GM12878 (cell line): ENCODE measurements at regions not wholly inside any gene's neighbourhood (a gene's known extent, or its start where the extent isn't known, plus 50 kb on each side); places are given as distances from the start of the nearest gene placed in this dataset.

Source experiments
- ATAC-seq: fragments of 200-7000 bp; cut with Tn5 transposase; 3 replicates; pipeline ENCODE4 v1.9.1; 2020; ENCODE audit warnings: mild to moderate bottlenecking, moderate library complexity
- BruUV-seq: library from RNA; stranded (reverse); fragments of 400-500 nt; replicated peaks from 2 replicates; lab custom pipeline; 2021; lab: Mats Ljungman, UMichigan
- CTCF ChIA-PET: fragments of 300-600 bp; sonication (Branson Sonifier 250); formaldehyde crosslinking; extraction: SDS; loops from one replicate; lab custom pipeline; 2021; ENCODE audit warnings: inconsistent platforms; lab: Yijun Ruan, JAX
- POLR2A ChIA-PET: fragments of 350-600 bp; formaldehyde crosslinking; extraction: SDS; loops from one replicate; lab custom pipeline; 2021; ENCODE audit warnings: inconsistent platforms; lab: Charles Lee
- RAD21 ChIA-PET: fragments of 300-600 bp; sonication (Branson Sonifier 250); formaldehyde crosslinking; loops from one replicate; lab custom pipeline; 2023; ENCODE audit warnings: antibody characterized with exemption; ENCODE audit not compliant: unreplicated experiment; lab: Charles Lee
- SMC1A ChIA-PET: fragments of 300-600 bp; sonication (Branson Sonifier 250); formaldehyde crosslinking; loops from one replicate; lab custom pipeline; 2023; ENCODE audit not compliant: unreplicated experiment, uncharacterized antibody; lab: Charles Lee
- DNase-seq: peaks from one replicate; pipeline ENCODE4 v3.0.0-alpha.2; 2011; ENCODE audit warnings: low read depth, low spot score
- FAIRE-seq: peaks from 3 replicates; lab custom pipeline; 2011; peaks lifted over from hg19 to GRCh38; lab: Jason Lieb, UNC
- H2AFZ ChIP-seq: 2 replicates; pipeline ENCODE4 v1.6.0; 2011; ENCODE audit warnings: low read depth, low read length, control low read depth; ENCODE audit not compliant: control insufficient read depth
- H3K27ac ChIP-seq: 2 replicates; pipeline ENCODE4 v1.5.1; 2011; ENCODE audit warnings: control low read depth; ENCODE audit not compliant: control insufficient read depth, insufficient read depth
- H3K27me3 ChIP-seq, 2 experiments: replicated peaks in 1 of 2; 2 replicates each; pipeline versions ENCODE4 v1.6.0 to v1.6.1; 2011; ENCODE audit warnings: low read length in 1 of 2; ENCODE audit not compliant: control insufficient read depth in 2 of 2, insufficient read depth in 2 of 2
- H3K36me3 ChIP-seq, 2 experiments: 2 replicates each; pipeline ENCODE4 v1.5.1; 2011; ENCODE audit warnings: low read length in 1 of 2; ENCODE audit not compliant: control insufficient read depth in 2 of 2, insufficient read depth in 2 of 2
- H3K4me1 ChIP-seq: 2 replicates; pipeline ENCODE4 v1.6.1; 2011; ENCODE audit warnings: mild to moderate bottlenecking, low read length, moderate library complexity, mixed read lengths; ENCODE audit not compliant: control insufficient read depth, insufficient read depth
- H3K4me2 ChIP-seq: 2 replicates; pipeline ENCODE4 v1.6.0; 2011; ENCODE audit warnings: control low read depth; ENCODE audit not compliant: control insufficient read depth, insufficient read depth
- H3K4me3 ChIP-seq: fragments of 200-600 bp; sonication (generic); 2 replicates; pipeline ENCODE4 v1.5.1; 2016
- H3K79me2 ChIP-seq: 2 replicates; pipeline ENCODE4 v1.6.0; 2011; ENCODE audit warnings: low read length; ENCODE audit not compliant: control insufficient read depth, insufficient read depth
- H3K9ac ChIP-seq: 2 replicates; pipeline ENCODE4 v1.8.0; 2011; ENCODE audit warnings: low read length, control low read depth, mixed read lengths; ENCODE audit not compliant: control insufficient read depth, insufficient read depth
- H3K9me3 ChIP-seq: replicated peaks from 3 replicates; pipeline ENCODE4 v1.5.1; 2011; ENCODE audit warnings: mild to moderate bottlenecking, low read length; ENCODE audit not compliant: control insufficient read depth, insufficient read depth
- H4K20me1 ChIP-seq: 2 replicates; pipeline ENCODE4 v1.6.0; 2011; ENCODE audit not compliant: control insufficient read depth, insufficient read depth
- CEBPZ ChIP-seq: fragments of 150-350 bp; IDR thresholded peaks from 2 replicates; pipeline ENCODE4 v1.6.1; 2016; ENCODE audit warnings: low read depth, low read length
- HDGF ChIP-seq: fragments of 450-650 bp; IDR thresholded peaks from 2 replicates; pipeline ENCODE4 v1.6.1; 2016; ENCODE audit warnings: antibody characterized with exemption
- MTA3 ChIP-seq: IDR thresholded peaks from 2 replicates; pipeline ENCODE4 v1.6.1; 2012; ENCODE audit warnings: low read length, inconsistent platforms, borderline replicate concordance
- NR2C1 ChIP-seq: fragments of 450-650 bp; IDR thresholded peaks from 2 replicates; pipeline ENCODE4 v1.6.1; 2017; ENCODE audit warnings: antibody characterized with exemption, mild to moderate bottlenecking, moderate library complexity
- NRF1 ChIP-seq: conservative IDR thresholded peaks from 2 replicates; pipeline ENCODE4 v1.6.1; 2011; ENCODE audit warnings: mild to moderate bottlenecking, low read depth, low read length, improper control_type of control experiment
- RAD51 ChIP-seq: fragments of 450-650 bp; IDR thresholded peaks from 2 replicates; pipeline ENCODE4 v1.6.1; 2016; ENCODE audit warnings: moderate library complexity, mild to moderate bottlenecking, inconsistent platforms
- RBBP5 ChIP-seq: fragments of 200-600 bp; sonication (generic); conservative IDR thresholded peaks from 2 replicates; pipeline ENCODE4 v1.6.1; 2016
- SIX5 ChIP-seq: IDR thresholded peaks from 2 replicates; pipeline ENCODE4 v1.6.1; 2011; ENCODE audit warnings: mild to moderate bottlenecking, low read depth, low read length, moderate library complexity; ENCODE audit not compliant: severe bottlenecking
- SMARCA5 ChIP-seq: fragments of 450-650 bp; IDR thresholded peaks from 2 replicates; pipeline ENCODE4 v1.6.1; 2017; ENCODE audit warnings: mild to moderate bottlenecking
- SPI1 ChIP-seq: IDR thresholded peaks from 2 replicates; pipeline ENCODE4 v1.6.1; 2011; ENCODE audit warnings: low read depth, mild to moderate bottlenecking, low read length, moderate library complexity, borderline replicate concordance; ENCODE audit not compliant: insufficient read depth
- TBL1XR1 ChIP-seq: IDR thresholded peaks from 2 replicates; pipeline ENCODE4 v1.6.1; 2012; ENCODE audit warnings: low read depth, low read length, improper control_type of control experiment
- WGBS: methylation state at CpG from one replicate; pipeline ENCODE4 v1.1.6; 2016; ENCODE audit warnings: low lambda C conversion rate; ENCODE audit not compliant: insufficient replicate concordance, insufficient coverage; ENCODE audit errors: missing lambda C conversion rate; 5-methylcytosine and 5-hydroxymethylcytosine counted together
- in situ Hi-C: fragments of 300-500 bp; cut with MboI; formaldehyde crosslinking; loops from 9 replicates; pipeline ENCODE4 v1.14.3; 2018; ENCODE audit warnings: mixed read lengths
- intact Hi-C: fragments of 100-400 bp; cut with micrococcal nuclease; formaldehyde crosslinking; loops from one replicate; pipeline ENCODE4 v1.14.2; 2022; ENCODE audit not compliant: unreplicated experiment
- TF ChIP-seq, protein P1 (sequence below): IDR thresholded peaks from 2 replicates; pipeline ENCODE4 v1.6.1; 2011; ENCODE audit warnings: mild to moderate bottlenecking, low read depth, low read length, moderate library complexity; ENCODE audit not compliant: insufficient replicate concordance
- TF ChIP-seq, protein P2 (sequence below): fragments of 450-650 bp; IDR thresholded peaks from 2 replicates; pipeline ENCODE4 v1.6.1; 2017; ENCODE audit warnings: mild to moderate bottlenecking, moderate library complexity

- TF ChIP-seq, protein P1, sequence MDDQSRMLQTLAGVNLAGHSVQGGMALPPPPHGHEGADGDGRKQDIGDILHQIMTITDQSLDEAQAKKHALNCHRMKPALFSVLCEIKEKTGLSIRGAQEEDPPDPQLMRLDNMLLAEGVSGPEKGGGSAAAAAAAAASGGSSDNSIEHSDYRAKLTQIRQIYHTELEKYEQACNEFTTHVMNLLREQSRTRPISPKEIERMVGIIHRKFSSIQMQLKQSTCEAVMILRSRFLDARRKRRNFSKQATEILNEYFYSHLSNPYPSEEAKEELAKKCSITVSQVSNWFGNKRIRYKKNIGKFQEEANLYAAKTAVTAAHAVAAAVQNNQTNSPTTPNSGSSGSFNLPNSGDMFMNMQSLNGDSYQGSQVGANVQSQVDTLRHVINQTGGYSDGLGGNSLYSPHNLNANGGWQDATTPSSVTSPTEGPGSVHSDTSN: no peak
Observed at GRCh38 chr6:165806126-165806810, 143.2 kb upstream of the PDE10A start (continued).

DNA sequence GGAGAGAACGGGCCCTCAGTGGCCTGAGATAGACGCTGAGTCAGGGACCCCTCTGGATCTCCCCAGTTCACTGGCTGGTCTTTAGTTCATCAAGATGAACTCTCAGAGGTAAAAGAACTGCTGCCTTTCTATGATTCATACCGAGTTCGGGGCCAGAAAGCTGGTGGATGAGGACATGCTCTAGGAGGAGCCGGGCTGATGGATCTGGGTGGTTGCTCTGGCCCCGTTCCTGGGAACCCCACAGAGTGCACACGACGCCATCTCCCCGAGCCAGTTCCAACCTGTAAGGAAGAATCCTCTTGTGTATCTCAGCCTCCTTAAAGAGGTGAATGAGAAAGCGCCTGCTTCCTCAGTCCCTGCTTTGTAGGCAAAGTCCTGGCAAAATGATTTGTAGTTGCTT lies 142.6 kb upstream of the PDE10A start:
- in situ Hi-C loops (no loop called here), intact Hi-C loops (no loop called here)
- H3K79me2 ChIP-seq: no peaks in the 10 kb centered on the region
- RAD21 ChIA-PET: no interaction called here
- no peaks in the 10 kb centered on the region for H3K9me3 ChIP-seq
- 32% methylated on average over 10 of the region's 10 CpGs for WGBS
- CTCF ChIA-PET: no interaction called here
- no peak for ATAC-seq
- H3K4me1 ChIP-seq: no peaks in the 10 kb centered on the region
- no peak overlapping the region for H3K4me3 ChIP-seq
- H3K4me2 ChIP-seq: no peak overlapping the region
- no peak for DNase-seq
- no peak overlapping the region for H2AFZ ChIP-seq
- no peak overlapping the region for H3K9ac ChIP-seq
- H3K27me3 ChIP-seq: no peaks in the 10 kb centered on the region; a peak in 1 of 4 replicates
- no peak for FAIRE-seq
- POLR2A ChIA-PET: no interaction called here
- SMC1A ChIA-PET: interaction anchor here (0.6 kb wide), 1 partner anchor 1069 kb away, joined by 4 read pairs; no protein-coding TSS in a partner anchor
- no peaks in the 10 kb centered on the region for H3K36me3 ChIP-seq
- BruUV-seq: no TSS peak
- H3K27ac ChIP-seq: no peak overlapping the region
- no peaks in the 10 kb centered on the region for H4K20me1 ChIP-seq
- TF ChIP-seq NRF1 (no peak), SPI1 (no peak), MTA3 (no peak), SMARCA5 (no peak), SIX5 (no peak), RAD51 (no peak), HDGF (no peak), CEBPZ (no peak), RBBP5 (no peak), TBL1XR1 (no peak), NR2C1 (no peak)
- TF ChIP-seq, protein P1: no peak
- TF ChIP-seq, protein P2, sequence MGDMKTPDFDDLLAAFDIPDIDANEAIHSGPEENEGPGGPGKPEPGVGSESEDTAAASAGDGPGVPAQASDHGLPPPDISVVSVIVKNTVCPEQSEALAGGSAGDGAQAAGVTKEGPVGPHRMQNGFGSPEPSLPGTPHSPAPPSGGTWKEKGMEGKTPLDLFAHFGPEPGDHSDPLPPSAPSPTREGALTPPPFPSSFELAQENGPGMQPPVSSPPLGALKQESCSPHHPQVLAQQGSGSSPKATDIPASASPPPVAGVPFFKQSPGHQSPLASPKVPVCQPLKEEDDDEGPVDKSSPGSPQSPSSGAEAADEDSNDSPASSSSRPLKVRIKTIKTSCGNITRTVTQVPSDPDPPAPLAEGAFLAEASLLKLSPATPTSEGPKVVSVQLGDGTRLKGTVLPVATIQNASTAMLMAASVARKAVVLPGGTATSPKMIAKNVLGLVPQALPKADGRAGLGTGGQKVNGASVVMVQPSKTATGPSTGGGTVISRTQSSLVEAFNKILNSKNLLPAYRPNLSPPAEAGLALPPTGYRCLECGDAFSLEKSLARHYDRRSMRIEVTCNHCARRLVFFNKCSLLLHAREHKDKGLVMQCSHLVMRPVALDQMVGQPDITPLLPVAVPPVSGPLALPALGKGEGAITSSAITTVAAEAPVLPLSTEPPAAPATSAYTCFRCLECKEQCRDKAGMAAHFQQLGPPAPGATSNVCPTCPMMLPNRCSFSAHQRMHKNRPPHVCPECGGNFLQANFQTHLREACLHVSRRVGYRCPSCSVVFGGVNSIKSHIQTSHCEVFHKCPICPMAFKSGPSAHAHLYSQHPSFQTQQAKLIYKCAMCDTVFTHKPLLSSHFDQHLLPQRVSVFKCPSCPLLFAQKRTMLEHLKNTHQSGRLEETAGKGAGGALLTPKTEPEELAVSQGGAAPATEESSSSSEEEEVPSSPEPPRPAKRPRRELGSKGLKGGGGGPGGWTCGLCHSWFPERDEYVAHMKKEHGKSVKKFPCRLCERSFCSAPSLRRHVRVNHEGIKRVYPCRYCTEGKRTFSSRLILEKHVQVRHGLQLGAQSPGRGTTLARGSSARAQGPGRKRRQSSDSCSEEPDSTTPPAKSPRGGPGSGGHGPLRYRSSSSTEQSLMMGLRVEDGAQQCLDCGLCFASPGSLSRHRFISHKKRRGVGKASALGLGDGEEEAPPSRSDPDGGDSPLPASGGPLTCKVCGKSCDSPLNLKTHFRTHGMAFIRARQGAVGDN: no peak
